NT2/D1 (cell line): ENCODE measurements at regions not wholly inside any gene's neighbourhood (a gene's known extent, or its start where the extent isn't known, plus 50 kb on each side); places are given as distances from the start of the nearest gene placed in this dataset.

Experiments used
- DNase-seq: peaks from one replicate; pipeline ENCODE4 v3.0.0-alpha.2; 2011; ENCODE audit warnings: low read depth, low spot score
- H3K27me3 ChIP-seq: 2 replicates; pipeline ENCODE4 v1.6.0; 2011; ENCODE audit warnings: mild to moderate bottlenecking; ENCODE audit not compliant: insufficient read length, insufficient read depth
- H3K36me3 ChIP-seq: 2 replicates; pipeline ENCODE4 v1.6.1; 2011; ENCODE audit warnings: mild to moderate bottlenecking, low read length, mixed read lengths; ENCODE audit not compliant: insufficient read depth, insufficient read length
- H3K4me1 ChIP-seq: 2 replicates; pipeline ENCODE4 v1.5.1; 2011; ENCODE audit not compliant: insufficient read depth, insufficient read length
- H3K4me3 ChIP-seq: 2 replicates; pipeline ENCODE4 v1.5.1; 2011; ENCODE audit warnings: low read depth; ENCODE audit not compliant: insufficient read length
- H3K9ac ChIP-seq: 2 replicates; pipeline ENCODE4 v1.6.0; 2011; ENCODE audit warnings: low read depth; ENCODE audit not compliant: insufficient read length
- H3K9me3 ChIP-seq: 2 replicates; pipeline ENCODE4 v1.5.1; 2011; ENCODE audit warnings: mild to moderate bottlenecking, low read length; ENCODE audit not compliant: insufficient read depth
- SUZ12 ChIP-seq: IDR thresholded peaks from 2 replicates; pipeline ENCODE4 v1.6.1; 2011; ENCODE audit not compliant: insufficient read length, insufficient read depth; ENCODE audit errors: extremely low read depth
- YY1 ChIP-seq: IDR thresholded peaks from 2 replicates; pipeline ENCODE4 v1.6.1; 2011; ENCODE audit not compliant: insufficient read length, insufficient read depth
- ZNF274 ChIP-seq: IDR thresholded peaks from 2 replicates; pipeline ENCODE4 v1.6.1; 2011; ENCODE audit warnings: mild to moderate bottlenecking, low read depth, low read length

DNA sequence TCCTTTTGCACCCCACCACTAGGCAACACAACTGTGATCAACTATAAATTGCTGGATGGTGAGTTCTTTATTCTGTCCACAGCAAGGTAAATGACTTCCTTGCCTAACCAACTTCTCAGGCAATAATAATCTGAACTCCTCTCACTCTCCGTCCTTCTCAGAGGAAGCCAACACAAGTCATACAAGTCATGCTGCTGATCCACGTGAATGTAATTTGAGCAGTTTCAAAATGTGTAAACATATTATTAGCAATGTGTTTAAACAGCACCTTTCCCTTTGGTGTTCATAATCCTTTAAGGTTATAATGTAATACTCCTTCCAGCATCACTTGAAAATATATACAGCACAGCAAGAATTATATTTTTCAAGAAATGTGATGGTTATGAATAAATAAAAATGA lies 127.9 kb downstream of the QRSL1 start:
- Histone ChIP-seq H3K36me3 (no peaks in the 10 kb centered on the region), H3K9ac (no peak overlapping the region), H3K27me3 (no peaks in the 10 kb centered on the region), H3K4me3 (no peak overlapping the region), H3K4me1 (no peaks in the 10 kb centered on the region), H3K9me3 (0 out of 2 replicates have a peak, but pooled peaks cover 6% of the 10 kb centered on the region)
- no peak for DNase-seq
- no peak for TF ChIP-seq YY1
- TF ChIP-seq SUZ12: no peak
- no peak for TF ChIP-seq ZNF274

DNA sequence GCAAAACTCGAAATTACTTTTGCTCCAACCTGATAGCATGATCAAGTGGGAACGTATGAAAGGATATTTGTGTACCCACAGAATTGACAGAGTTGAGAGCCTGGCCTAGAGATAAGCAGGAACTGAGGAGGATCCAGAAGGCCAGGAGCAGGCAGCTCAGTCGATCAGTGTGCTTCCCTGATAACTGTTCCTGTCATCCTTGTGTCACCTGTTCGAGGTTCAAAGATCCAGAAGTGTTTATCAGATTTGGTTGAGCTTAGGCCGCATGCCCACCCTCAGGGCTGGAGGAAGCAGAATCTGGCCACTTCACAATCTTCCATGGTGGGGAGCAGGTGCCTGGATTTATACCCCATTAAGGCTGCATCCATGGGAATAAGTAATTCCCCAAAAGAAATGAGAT lies 124.8 kb downstream of the QRSL1 start:
- Histone ChIP-seq H3K36me3 (no peaks in the 10 kb centered on the region), H3K9me3 (0 out of 2 replicates have a peak, but pooled peaks cover 3% of the 10 kb centered on the region), H3K27me3 (no peaks in the 10 kb centered on the region), H3K4me3 (no peak overlapping the region), H3K4me1 (no peaks in the 10 kb centered on the region), H3K9ac (no peak overlapping the region)
- TF ChIP-seq SUZ12 (no peak), ZNF274 (no peak), YY1 (no peak)
- DNase-seq: no peak

DNA sequence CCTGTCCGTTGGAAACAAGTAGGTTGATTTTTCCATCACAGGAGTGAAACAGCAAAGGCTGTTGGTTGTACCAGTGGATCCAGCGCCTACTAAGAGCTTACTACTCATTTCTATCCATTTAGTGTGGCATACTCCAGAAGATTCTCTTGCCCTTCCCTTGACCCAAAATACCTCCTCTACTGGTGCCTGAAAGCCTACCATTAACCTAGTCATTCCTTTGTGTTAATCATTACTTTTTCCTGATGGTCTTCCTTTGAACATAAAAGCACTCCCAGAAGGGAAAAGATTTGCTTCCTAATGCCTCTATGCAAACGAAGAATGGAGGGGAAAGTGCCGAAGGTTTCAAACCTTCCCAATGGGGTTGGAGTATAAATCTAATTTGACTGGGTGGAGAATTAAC lies 123.3 kb downstream of the QRSL1 start:
- no peak overlapping the region for H3K9ac ChIP-seq
- H3K4me3 ChIP-seq: no peak overlapping the region
- no peaks in the 10 kb centered on the region for H3K36me3 ChIP-seq
- no peaks in the 10 kb centered on the region for H3K9me3 ChIP-seq
- H3K4me1 ChIP-seq: no peaks in the 10 kb centered on the region
- no peaks in the 10 kb centered on the region for H3K27me3 ChIP-seq
- TF ChIP-seq YY1: no peak
- no peak for TF ChIP-seq SUZ12
- no peak for TF ChIP-seq ZNF274
- DNase-seq: no peak

DNA sequence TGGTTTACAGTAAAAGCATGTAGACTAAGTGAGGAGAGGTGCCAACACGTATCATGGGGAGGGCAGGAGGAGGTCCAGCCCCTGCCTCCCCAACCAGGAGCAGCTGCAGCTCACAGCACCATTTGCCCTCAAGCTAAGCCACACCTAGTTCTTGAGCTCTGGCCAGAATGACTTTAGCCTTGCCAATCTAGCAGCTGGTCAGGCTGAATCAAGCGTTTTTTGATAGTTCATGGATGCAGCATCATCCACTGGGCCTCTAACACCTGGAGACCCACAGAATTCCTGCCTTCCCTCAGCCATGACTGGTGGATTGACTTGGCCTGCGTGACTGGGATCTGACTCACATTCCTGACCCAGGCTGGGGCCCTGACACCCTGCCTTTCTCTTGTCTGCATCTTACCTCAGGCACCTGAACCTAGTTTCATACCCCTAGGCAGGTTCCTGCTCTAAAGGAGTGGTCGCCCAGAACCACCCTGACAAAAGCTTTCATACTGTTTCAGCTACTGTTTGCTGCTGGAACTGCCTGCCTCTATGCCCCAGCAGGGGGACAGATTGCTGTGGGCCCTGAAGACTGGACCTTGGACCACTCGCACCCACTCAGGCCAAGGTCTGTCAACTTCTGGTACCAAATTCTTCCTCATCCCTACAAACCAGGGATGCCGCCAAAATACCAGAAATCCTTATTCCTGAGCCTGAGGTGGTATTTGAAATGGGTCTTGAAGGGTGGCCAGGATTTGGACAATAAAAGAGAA lies 122.3 kb downstream of the QRSL1 start:
- no peaks in the 10 kb centered on the region for H3K4me1 ChIP-seq
- DNase-seq: no peak
- no peaks in the 10 kb centered on the region for H3K9me3 ChIP-seq
- no peak for TF ChIP-seq SUZ12
- no peak for TF ChIP-seq ZNF274
- no peak for TF ChIP-seq YY1
- no peaks in the 10 kb centered on the region for H3K36me3 ChIP-seq
- H3K4me3 ChIP-seq: no peak overlapping the region
- H3K9ac ChIP-seq: no peak overlapping the region
- H3K27me3 ChIP-seq: no peaks in the 10 kb centered on the region

DNA sequence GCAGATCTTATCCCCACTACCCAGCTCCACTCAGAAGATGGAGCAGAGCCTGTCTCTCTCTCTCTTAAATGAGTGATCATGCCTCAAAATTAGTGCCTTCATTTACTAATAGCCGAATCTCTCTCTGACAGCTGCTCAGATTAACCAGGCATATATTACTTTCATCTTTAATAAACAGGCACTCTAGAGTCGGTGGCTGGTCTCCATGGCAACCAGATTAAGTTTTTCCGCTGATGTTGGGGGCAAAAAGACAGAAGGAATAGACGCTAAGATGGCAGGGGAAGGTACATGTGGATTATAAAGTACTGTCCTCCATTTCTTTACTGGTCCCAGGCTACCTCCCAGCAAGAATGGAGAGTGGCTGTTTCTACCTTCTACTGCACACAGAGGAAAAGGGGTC lies 121.6 kb downstream of the QRSL1 start:
- Histone ChIP-seq H3K9ac (no peak overlapping the region), H3K9me3 (no peaks in the 10 kb centered on the region), H3K4me1 (no peaks in the 10 kb centered on the region), H3K36me3 (no peaks in the 10 kb centered on the region), H3K27me3 (no peaks in the 10 kb centered on the region), H3K4me3 (no peak overlapping the region)
- TF ChIP-seq YY1 (no peak), ZNF274 (no peak), SUZ12 (no peak)
- no peak for DNase-seq

DNA sequence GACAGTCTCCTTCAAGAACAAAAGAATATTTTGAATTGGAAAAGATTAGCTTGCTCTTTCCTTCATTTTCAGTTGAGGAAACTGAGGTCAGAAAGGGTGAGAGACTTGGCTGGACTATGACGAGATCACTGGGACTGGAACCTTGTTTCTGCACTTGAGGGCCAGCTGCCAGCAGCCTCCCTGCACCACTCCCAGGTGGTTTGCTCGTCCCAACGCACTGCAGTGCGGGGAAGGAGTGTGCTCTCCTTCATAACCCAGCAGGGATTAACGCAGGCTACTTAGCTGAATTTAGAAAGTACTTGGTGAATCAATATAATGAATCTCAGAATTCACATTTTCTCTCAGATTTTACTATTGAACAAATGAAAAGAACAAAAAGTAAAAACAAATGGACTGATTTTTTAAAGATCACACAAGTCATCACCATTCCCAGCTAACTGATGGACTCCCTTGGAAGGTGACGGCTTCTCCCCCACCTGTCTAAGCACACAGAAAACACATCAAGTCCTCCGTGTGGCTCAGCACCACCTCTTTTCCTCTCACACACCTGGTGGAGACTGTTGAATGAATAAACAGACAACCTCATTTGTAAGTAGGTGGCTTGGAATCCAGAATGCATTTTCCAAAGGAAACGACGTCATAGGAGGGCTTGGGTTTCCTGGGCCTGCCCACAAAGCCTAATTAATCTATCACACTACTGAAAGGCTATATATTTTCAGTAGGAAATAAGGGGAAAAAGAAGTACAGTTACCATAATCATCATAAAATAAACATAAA lies 121.0 kb downstream of the QRSL1 start:
- H3K9me3 ChIP-seq: no peaks in the 10 kb centered on the region; the same call in 1 of the 2 replicates
- H3K9ac ChIP-seq: no peak overlapping the region
- no peak overlapping the region for H3K4me3 ChIP-seq
- no peak for TF ChIP-seq ZNF274
- no peak for TF ChIP-seq SUZ12
- no peak for TF ChIP-seq YY1
- no peaks in the 10 kb centered on the region for H3K4me1 ChIP-seq
- DNase-seq: no peak
- no peaks in the 10 kb centered on the region for H3K27me3 ChIP-seq
- no peaks in the 10 kb centered on the region for H3K36me3 ChIP-seq

DNA sequence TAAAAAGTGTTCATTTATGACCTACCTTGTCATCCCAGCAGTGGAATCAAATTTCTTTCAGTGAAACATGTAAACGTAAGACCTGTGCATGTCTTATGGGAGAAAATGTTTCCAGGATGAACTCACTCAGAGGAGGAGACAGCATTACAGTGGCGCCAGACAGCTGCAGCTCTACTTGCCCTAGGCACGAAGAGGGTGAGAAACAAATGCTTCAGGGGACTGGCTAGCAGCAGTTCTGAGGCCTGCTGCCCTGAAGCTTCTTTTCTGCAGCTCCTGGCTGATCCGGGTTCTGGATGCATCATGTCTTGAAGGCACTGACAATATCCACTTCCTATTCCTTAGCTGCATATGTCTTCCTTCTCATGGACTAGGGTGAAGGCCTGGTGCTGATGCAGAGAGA lies 120.2 kb downstream of the QRSL1 start:
- DNase-seq: no peak
- H3K4me1 ChIP-seq: no peaks in the 10 kb centered on the region
- H3K9ac ChIP-seq: no peak overlapping the region
- H3K4me3 ChIP-seq: no peak overlapping the region
- no peaks in the 10 kb centered on the region for H3K27me3 ChIP-seq
- TF ChIP-seq YY1 (no peak), ZNF274 (no peak), SUZ12 (no peak)
- no peaks in the 10 kb centered on the region for H3K36me3 ChIP-seq
- H3K9me3 ChIP-seq: peaks cover 4% of the 10 kb centered on the region; the same call in 1 of the 2 replicates
